CD4-positive, alpha-beta memory T cell (primary cell): ENCODE measurements at regions not wholly inside any gene's neighbourhood (a gene's known extent, or its start where the extent isn't known, plus 50 kb on each side); places are given as distances from the start of the nearest gene placed in this dataset.

Experiments used
- CTCF ChIA-PET: fragments of 350-600 bp; sonication (Branson Sonifier 250); formaldehyde crosslinking; loops from one replicate; lab custom pipeline; 2021; ENCODE audit warnings: inconsistent platforms; ENCODE audit not compliant: partially characterized antibody; lab: Charles Lee
- POLR2A ChIA-PET: fragments of 350-600 bp; sonication (Branson Sonifier 250); formaldehyde crosslinking; loops from one replicate; lab custom pipeline; 2021; ENCODE audit not compliant: partially characterized antibody; lab: Charles Lee
- DNase-seq, 5 donors: peaks; one replicate each; pipeline versions ENCODE4 v3.0.0 to v3.0.0-alpha.2; 2020 to 2022; ENCODE audit warnings: mixed read lengths in 1 of 5
- H3K27ac ChIP-seq: one replicate; pipeline ENCODE4 v1.7.0; 2013; ENCODE audit warnings: low read depth, low read length
- H3K27me3 ChIP-seq: 2 replicates; pipeline ENCODE4 v1.7.0; 2013; ENCODE audit warnings: mild to moderate bottlenecking, low read length, moderate library complexity; ENCODE audit not compliant: insufficient read depth
- H3K36me3 ChIP-seq: 2 replicates; pipeline ENCODE4 v1.7.0; 2013; ENCODE audit warnings: mild to moderate bottlenecking, low read length, moderate library complexity; ENCODE audit not compliant: insufficient read depth
- H3K4me1 ChIP-seq: 2 replicates; pipeline ENCODE4 v1.7.0; 2013; ENCODE audit warnings: mild to moderate bottlenecking, low read length, moderate library complexity; ENCODE audit not compliant: insufficient read depth
- H3K4me3 ChIP-seq, 2 donors: one replicate each; pipeline ENCODE4 v1.7.0; 2013; ENCODE audit warnings: low read length in 2 of 2, mild to moderate bottlenecking in 1 of 2
- H3K9me3 ChIP-seq, 2 donors: one replicate each; pipeline ENCODE4 v1.7.0; 2013; ENCODE audit warnings: low read length in 2 of 2, control low read depth in 1 of 2; ENCODE audit not compliant: control insufficient read depth in 1 of 2
- H3K27ac Mint-ChIP-seq, 7 donors: one replicate each; pipeline ENCODE4 v1.8.0; 2020 to 2021; ENCODE audit warnings: mixed read lengths in 7 of 7, mild to moderate bottlenecking in 6 of 7, inconsistent platforms in 3 of 7, moderate library complexity in 3 of 7
- H3K27me3 Mint-ChIP-seq, 2 donors: one replicate each; pipeline ENCODE4 v1.8.0; 2020 to 2021; ENCODE audit warnings: mixed read lengths in 2 of 2
- H3K36me3 Mint-ChIP-seq, 2 donors: one replicate each; pipeline ENCODE4 v1.8.0; 2020 to 2021; ENCODE audit warnings: mixed read lengths in 2 of 2, inconsistent platforms in 1 of 2, mild to moderate bottlenecking in 1 of 2
- H3K4me1 Mint-ChIP-seq, 4 donors: one replicate each; pipeline ENCODE4 v1.8.0; 2020 to 2021; ENCODE audit warnings: mixed read lengths in 4 of 4, mild to moderate bottlenecking in 1 of 4
- H3K4me3 Mint-ChIP-seq, 8 donors: one replicate each; pipeline ENCODE4 v1.8.0; 2020 to 2021; ENCODE audit warnings: mixed read lengths in 8 of 8, mild to moderate bottlenecking in 7 of 8, moderate library complexity in 6 of 8, inconsistent platforms in 3 of 8
- H3K9me3 Mint-ChIP-seq, 8 donors: one replicate each; pipeline ENCODE4 v1.8.0; 2020 to 2021; ENCODE audit warnings: mixed read lengths in 8 of 8, mild to moderate bottlenecking in 5 of 8, inconsistent platforms in 3 of 8, moderate library complexity in 1 of 8
- intact Hi-C: fragments of 100-400 bp; cut with micrococcal nuclease; formaldehyde crosslinking; loops from one replicate; pipeline ENCODE4 v1.15.1; 2023

DNA sequence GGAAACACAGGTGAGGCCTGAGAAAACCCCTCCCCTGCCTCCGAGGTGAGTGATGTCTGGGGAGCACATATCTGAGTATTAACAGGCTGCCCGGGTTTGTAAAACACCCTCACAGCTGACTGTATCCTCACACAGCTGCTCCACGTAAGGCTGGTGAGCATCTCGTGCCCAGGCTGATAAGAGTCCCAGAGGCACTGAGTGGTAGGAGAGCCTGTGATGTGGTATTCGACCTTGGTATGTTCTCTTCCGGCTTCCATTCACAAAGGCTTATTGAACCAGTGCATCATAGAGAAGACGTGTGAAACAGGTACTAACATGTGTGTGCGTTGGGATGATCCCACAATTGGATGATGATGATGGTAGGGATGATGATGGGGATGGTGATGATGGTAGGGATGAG, 71.7 kb downstream of the RASSF10 start:
- no peak overlapping the region for H3K4me3 ChIP-seq
- peaks cover 28 to 38% of the 10 kb centered on the region in 2 donors for H3K27me3 Mint-ChIP-seq
- no peaks in the 10 kb centered on the region for H3K27me3 ChIP-seq

DNA sequence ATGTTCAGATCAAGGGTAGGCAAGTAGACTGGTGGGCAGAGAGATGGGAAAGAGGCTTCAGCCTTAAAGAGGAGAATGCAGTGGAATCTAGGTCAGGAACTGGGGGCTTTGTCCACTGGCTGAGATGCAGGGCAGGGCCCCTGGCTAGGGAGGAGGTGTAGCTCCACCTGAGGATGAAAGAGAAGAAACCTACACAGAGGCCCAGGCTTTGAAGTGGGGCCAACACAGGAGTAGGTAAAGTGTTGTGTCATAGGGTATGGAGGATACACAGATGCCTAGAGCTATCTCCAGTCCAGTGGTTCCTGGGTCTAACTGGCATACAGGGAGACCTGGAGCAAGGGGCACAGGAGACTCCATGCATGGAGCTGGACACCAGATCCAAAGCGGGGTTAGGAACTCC, 73.5 kb downstream of the RASSF10 start:
- Histone ChIP-seq H3K4me3 (no peak overlapping the region), H3K27ac (no peak overlapping the region), H3K27me3 (no peaks in the 10 kb centered on the region), H3K4me1 (no peaks in the 10 kb centered on the region), H3K36me3 (no peaks in the 10 kb centered on the region), H3K9me3 (no peaks in the 10 kb centered on the region)
- H3K36me3 Mint-ChIP-seq: no peaks in the 10 kb centered on the region
- DNase-seq: no peak
- H3K27me3 Mint-ChIP-seq: peaks cover 27 to 39% of the 10 kb centered on the region in 2 donors
- ChIA-PET CTCF (no interaction called here), POLR2A (no interaction called here)
- peaks cover 0 to 6% (median 3%) of the 10 kb centered on the region in 8 donors for H3K9me3 Mint-ChIP-seq
- no peak overlapping the region for H3K27ac Mint-ChIP-seq
- H3K4me3 Mint-ChIP-seq: no peak overlapping the region
- intact Hi-C loops: no loop called here
- no peaks in the 10 kb centered on the region for H3K4me1 Mint-ChIP-seq

More for the DNA sequence above, 71.7 kb downstream of the RASSF10 start:
- Mint-ChIP-seq H3K9me3 (peaks cover 0 to 3% (median 0%) of the 10 kb centered on the region in 8 donors), H3K36me3 (no peaks in the 10 kb centered on the region), H3K27ac (no peak overlapping the region), H3K4me3 (no peak overlapping the region), H3K4me1 (no peaks in the 10 kb centered on the region)
- intact Hi-C loops: no loop called here
- no peaks in the 10 kb centered on the region for H3K36me3 ChIP-seq
- H3K9me3 ChIP-seq: no peaks in the 10 kb centered on the region
- H3K27ac ChIP-seq: no peak overlapping the region
- H3K4me1 ChIP-seq: no peaks in the 10 kb centered on the region
- no peak for DNase-seq
- ChIA-PET CTCF (no interaction called here), POLR2A (no interaction called here)

DNA sequence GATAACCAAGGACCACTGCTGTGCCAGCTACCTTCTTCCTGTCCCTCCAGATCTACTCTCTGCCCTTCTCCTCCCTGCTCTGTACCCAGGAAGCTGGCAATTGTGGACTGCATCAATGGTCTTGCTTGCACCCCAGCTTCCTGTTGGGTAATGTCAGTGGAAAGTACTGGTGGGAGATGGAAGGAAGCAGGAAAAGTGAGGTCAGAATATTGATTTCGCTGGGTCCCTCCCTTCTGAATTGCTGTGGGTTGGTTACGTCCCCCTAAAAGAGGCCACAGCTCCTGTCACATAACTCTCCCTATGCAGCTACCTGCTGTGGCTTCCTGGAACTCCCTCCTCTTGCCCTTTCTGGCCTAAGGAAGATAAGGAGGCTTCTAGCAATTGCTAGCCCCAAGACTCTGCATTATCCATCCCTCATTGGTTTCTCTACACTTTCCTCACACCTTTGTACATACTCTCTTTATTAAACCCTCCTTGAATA, 81.2 kb downstream of the RASSF10 start:
- Histone ChIP-seq H3K9me3 (no peaks in the 10 kb centered on the region), H3K4me3 (no peak overlapping the region), H3K36me3 (no peaks in the 10 kb centered on the region), H3K27ac (no peak overlapping the region), H3K4me1 (no peaks in the 10 kb centered on the region), H3K27me3 (no peaks in the 10 kb centered on the region)
- H3K27ac Mint-ChIP-seq: no peak overlapping the region
- H3K27me3 Mint-ChIP-seq: peaks cover 3 to 9% of the 10 kb centered on the region in 2 donors
- H3K4me1 Mint-ChIP-seq: no peaks in the 10 kb centered on the region
- no peak overlapping the region for H3K4me3 Mint-ChIP-seq
- no peak for DNase-seq
- POLR2A ChIA-PET: no interaction called here
- peaks cover 0 to 20% (median 9%) of the 10 kb centered on the region in 8 donors for H3K9me3 Mint-ChIP-seq
- intact Hi-C loops: no loop called here
- CTCF ChIA-PET: no interaction called here
- H3K36me3 Mint-ChIP-seq: no peaks in the 10 kb centered on the region

DNA sequence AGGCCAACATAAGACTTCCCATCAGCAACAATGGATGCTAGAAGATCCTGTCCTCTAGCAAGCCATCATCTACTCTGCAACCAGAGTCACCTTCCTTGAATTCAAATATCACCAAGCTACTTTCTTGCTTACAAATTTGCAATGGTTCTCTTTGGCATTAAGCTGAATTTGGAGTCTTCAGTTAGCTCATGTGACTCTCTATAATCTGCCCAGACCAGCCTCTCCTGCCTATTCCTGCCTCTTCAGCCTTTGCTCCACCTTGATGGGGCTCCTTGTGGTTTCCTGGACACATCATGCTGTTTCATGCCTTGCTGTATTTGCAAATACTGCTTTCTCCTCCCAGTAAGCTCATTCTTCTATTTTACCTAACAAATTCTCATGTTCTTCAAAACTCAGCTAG, 82.3 kb downstream of the RASSF10 start:
- no peak overlapping the region for H3K27ac Mint-ChIP-seq
- Histone ChIP-seq H3K9me3 (no peaks in the 10 kb centered on the region), H3K4me1 (no peaks in the 10 kb centered on the region), H3K27me3 (no peaks in the 10 kb centered on the region), H3K27ac (no peak overlapping the region), H3K36me3 (no peaks in the 10 kb centered on the region), H3K4me3 (no peak overlapping the region)
- H3K27me3 Mint-ChIP-seq: peaks cover 1 to 11% of the 10 kb centered on the region in 2 donors
- intact Hi-C loops: no loop called here
- no peaks in the 10 kb centered on the region for H3K36me3 Mint-ChIP-seq
- POLR2A ChIA-PET: interaction anchor here (0.6 kb wide), 1 partner anchor 1153 kb away, joined by 3 read pairs; no protein-coding TSS in a partner anchor
- DNase-seq: no peak
- H3K4me3 Mint-ChIP-seq: no peak overlapping the region
- H3K4me1 Mint-ChIP-seq: no peaks in the 10 kb centered on the region
- CTCF ChIA-PET: no interaction called here
- H3K9me3 Mint-ChIP-seq: peaks cover 0 to 19% (median 9%) of the 10 kb centered on the region in 8 donors

DNA sequence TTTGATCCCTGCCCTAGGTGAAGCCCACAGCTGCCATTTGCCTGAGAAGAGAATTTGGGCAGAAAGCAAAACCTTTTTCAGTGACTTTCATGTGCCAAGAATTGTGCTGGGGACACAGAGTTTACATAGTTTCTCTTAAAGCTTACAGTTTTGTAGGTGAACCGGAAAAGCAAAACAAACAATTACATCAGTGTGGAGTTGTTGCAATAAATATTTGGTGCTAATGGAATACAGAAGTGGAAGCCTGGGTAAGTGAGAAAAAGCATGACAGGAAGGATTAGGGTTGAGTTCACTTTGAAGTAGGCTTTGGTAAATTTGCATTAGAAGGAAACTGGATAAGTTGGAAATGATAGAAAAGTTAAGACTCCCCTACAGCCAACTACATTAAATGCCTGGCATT, 82.7 kb downstream of the RASSF10 start:
- Mint-ChIP-seq H3K36me3 (no peaks in the 10 kb centered on the region), H3K27ac (no peak overlapping the region)
- POLR2A ChIA-PET: no interaction called here

DNA sequence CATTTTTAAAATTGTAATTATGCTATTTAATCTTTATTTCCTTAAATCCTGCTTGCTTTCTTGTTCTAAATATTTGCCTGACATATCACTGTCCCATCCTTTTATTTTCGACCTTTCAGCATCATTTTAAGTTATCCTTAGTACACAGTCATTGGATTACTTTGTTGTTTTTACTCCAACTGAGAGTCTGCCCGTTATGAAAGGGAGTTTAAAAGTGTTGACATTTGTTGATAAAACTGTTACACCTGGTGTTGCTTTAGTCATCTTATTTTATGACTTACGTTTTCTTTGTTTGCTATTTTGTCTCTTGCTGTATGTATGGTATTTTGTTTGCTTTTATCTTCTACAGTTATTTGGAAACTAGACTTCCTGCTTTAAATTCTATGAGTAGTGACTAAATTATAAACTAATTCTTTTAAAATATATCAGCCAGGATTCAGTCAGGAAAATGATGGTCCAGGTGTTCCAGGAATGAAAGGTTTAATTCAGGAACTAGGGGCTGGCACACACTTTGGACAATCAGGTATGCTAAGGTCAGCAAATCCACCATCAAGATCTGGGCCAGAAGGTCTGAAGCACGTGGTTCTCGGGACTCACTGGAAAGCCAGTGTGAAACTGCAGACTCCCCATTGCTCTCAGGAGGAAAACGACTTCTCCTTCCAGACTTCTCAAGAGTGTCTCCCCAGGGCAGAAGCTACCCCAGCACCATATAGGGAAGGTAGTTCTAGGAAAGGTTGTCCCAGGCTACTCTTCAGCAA, 86.0 kb downstream of the RASSF10 start:
- Histone ChIP-seq H3K27ac (no peak overlapping the region), H3K4me1 (no peaks in the 10 kb centered on the region), H3K4me3 (no peak overlapping the region), H3K9me3 (no peaks in the 10 kb centered on the region), H3K27me3 (no peaks in the 10 kb centered on the region), H3K36me3 (no peaks in the 10 kb centered on the region)
- ChIA-PET POLR2A (no interaction called here), CTCF (no interaction called here)
- Mint-ChIP-seq H3K9me3 (peaks cover 0 to 4% (median 0%) of the 10 kb centered on the region in 8 donors), H3K4me1 (no peaks in the 10 kb centered on the region), H3K4me3 (no peak overlapping the region), H3K27me3 (peaks cover 9 to 18% of the 10 kb centered on the region in 2 donors), H3K36me3 (no peaks in the 10 kb centered on the region), H3K27ac (no peak overlapping the region)
- no peak for DNase-seq
- intact Hi-C loops: no loop called here

More for the DNA sequence above, 82.7 kb downstream of the RASSF10 start:
- Mint-ChIP-seq H3K9me3 (peaks cover 0 to 19% (median 9%) of the 10 kb centered on the region in 8 donors), H3K27me3 (peaks cover 1 to 11% of the 10 kb centered on the region in 2 donors), H3K4me1 (no peaks in the 10 kb centered on the region), H3K4me3 (no peak overlapping the region)
- Histone ChIP-seq H3K4me1 (no peaks in the 10 kb centered on the region), H3K36me3 (no peaks in the 10 kb centered on the region), H3K9me3 (no peaks in the 10 kb centered on the region), H3K4me3 (no peak overlapping the region), H3K27me3 (no peaks in the 10 kb centered on the region), H3K27ac (no peak overlapping the region)
- CTCF ChIA-PET: no interaction called here
- intact Hi-C loops: no loop called here
- no peak for DNase-seq

DNA sequence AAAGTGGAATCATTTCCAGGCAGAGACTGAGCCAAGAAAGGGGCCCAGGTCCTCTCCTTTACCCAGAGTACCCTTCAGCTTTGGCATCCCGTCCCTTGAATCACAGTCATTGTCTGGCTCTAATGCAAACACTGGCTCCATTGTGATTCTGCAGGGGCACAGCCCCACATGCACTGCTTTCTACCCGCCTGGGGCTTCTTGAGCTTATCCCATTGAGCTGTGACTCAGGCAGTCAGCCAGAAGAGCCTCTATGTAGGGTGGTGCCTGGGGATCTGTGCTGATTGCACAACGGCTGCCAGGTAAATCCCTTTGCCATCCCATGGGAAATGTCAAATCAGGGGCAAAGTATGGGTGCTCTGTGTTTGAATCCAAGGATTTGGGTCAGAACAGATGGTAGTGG, 88.9 kb downstream of the RASSF10 start:
- DNase-seq: no peak
- Histone ChIP-seq H3K9me3 (no peaks in the 10 kb centered on the region), H3K4me3 (no peak overlapping the region), H3K27ac (no peak overlapping the region), H3K36me3 (no peaks in the 10 kb centered on the region), H3K4me1 (no peaks in the 10 kb centered on the region), H3K27me3 (no peaks in the 10 kb centered on the region)
- peaks cover 12 to 14% of the 10 kb centered on the region in 2 donors for H3K27me3 Mint-ChIP-seq
- H3K4me1 Mint-ChIP-seq: no peaks in the 10 kb centered on the region
- CTCF ChIA-PET: no interaction called here
- H3K36me3 Mint-ChIP-seq: no peaks in the 10 kb centered on the region
- POLR2A ChIA-PET: no interaction called here
- H3K9me3 Mint-ChIP-seq: peaks cover 0 to 4% (median 0%) of the 10 kb centered on the region in 8 donors
- intact Hi-C loops: no loop called here
- H3K27ac Mint-ChIP-seq: no peak overlapping the region
- no peak overlapping the region for H3K4me3 Mint-ChIP-seq
